Uterus (tissue), 2 donors: ENCODE measurements at regions not wholly inside any gene's neighbourhood (a gene's known extent, or its start where the extent isn't known, plus 50 kb on each side); places are given as distances from the start of the nearest gene placed in this dataset.

Source experiments
- POLR2A ChIP-seq, 2 donors: fragments of 450-650 bp; IDR thresholded peaks; one replicate each; pipeline ENCODE4 v1.6.1; 2016; ENCODE audit warnings: antibody characterized with exemption in 2 of 2, mild to moderate bottlenecking in 1 of 2, moderate library complexity in 1 of 2
- TF ChIP-seq, protein P1 (sequence below), 4 experiments: fragments of 200-600 bp in 2 of 4; fragments of 450-650 bp in 2 of 4; sonication (generic) in 2 of 4; IDR thresholded peaks; one replicate each; pipeline ENCODE4 v1.5.1; 2016 to 2019; ENCODE audit warnings: antibody characterized with exemption in 4 of 4, mild to moderate bottlenecking in 2 of 4, moderate library complexity in 1 of 4

GRCh38 chr3:17972476-17972875, 230.0 kb upstream of the TBC1D5 start:
- TF ChIP-seq, protein P1, sequence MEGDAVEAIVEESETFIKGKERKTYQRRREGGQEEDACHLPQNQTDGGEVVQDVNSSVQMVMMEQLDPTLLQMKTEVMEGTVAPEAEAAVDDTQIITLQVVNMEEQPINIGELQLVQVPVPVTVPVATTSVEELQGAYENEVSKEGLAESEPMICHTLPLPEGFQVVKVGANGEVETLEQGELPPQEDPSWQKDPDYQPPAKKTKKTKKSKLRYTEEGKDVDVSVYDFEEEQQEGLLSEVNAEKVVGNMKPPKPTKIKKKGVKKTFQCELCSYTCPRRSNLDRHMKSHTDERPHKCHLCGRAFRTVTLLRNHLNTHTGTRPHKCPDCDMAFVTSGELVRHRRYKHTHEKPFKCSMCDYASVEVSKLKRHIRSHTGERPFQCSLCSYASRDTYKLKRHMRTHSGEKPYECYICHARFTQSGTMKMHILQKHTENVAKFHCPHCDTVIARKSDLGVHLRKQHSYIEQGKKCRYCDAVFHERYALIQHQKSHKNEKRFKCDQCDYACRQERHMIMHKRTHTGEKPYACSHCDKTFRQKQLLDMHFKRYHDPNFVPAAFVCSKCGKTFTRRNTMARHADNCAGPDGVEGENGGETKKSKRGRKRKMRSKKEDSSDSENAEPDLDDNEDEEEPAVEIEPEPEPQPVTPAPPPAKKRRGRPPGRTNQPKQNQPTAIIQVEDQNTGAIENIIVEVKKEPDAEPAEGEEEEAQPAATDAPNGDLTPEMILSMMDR (IDR thresholded peaks at IDR 0.05) = no peak
- TF ChIP-seq POLR2A (IDR thresholded peaks at IDR 0.05) = no peak
